Hepatocyte (in vitro differentiated cells): ENCODE measurements at regions not wholly inside any gene's neighbourhood (a gene's known extent, or its start where the extent isn't known, plus 50 kb on each side); places are given as distances from the start of the nearest gene placed in this dataset.

Experiments used
- CTCF ChIP-seq: fragments of 200-600 bp; sonication (generic); IDR thresholded peaks from 2 replicates; pipeline ENCODE4 v1.5.1; 2016; ENCODE audit warnings: antibody characterized with exemption, mild to moderate bottlenecking; ENCODE audit not compliant: poor library complexity
- EZH2phosphoT487 ChIP-seq: fragments of 200-600 bp; sonication (generic); IDR thresholded peaks from one replicate; pipeline ENCODE4 v1.6.1; 2018; ENCODE audit warnings: antibody characterized with exemption, mild to moderate bottlenecking, low read depth, moderate library complexity; ENCODE audit not compliant: unreplicated experiment, severe bottlenecking

DNA sequence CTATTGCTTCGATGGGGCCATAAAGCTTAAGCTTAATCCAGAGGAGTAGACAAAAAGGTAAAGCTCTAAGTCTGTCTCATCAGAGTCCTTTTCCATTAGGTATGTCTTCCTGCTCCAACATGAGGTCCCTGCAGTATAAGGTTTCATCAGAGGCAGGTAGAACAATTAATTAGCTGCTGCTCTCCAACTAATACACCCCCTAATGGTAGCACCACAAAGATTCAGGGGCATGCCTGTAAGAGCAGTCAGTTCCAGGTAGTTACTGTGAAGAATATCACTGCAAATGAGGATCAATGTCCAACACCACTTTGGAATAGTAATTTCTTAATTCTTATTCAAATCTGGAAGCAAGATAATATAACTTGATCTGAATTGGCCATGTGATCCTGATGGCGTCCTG, 160.3 kb upstream of the ESRRG start:
- TF ChIP-seq CTCF = no peak
- no peak for TF ChIP-seq EZH2phosphoT487
